HG02870 (cell line): ENCODE measurements at regions not wholly inside any gene's neighbourhood (a gene's known extent, or its start where the extent isn't known, plus 50 kb on each side); places are given as distances from the start of the nearest gene placed in this dataset.

Source experiments
- ATAC-seq: cut with Tn5 transposase; IDR thresholded peaks from one replicate; pipeline ENCODE4 v1.9.1; 2021; ENCODE audit warnings: mild to moderate bottlenecking, moderate library complexity; ENCODE audit not compliant: unreplicated experiment

- ATAC-seq = no peak
Measured at GRCh38 chr5:92470770-92471169, 1087.7 kb upstream of the ARRDC3 start.

- no peak for ATAC-seq
Measured at GRCh38 chr5:92468295-92468694, 1085.2 kb upstream of the ARRDC3 start.

DNA sequence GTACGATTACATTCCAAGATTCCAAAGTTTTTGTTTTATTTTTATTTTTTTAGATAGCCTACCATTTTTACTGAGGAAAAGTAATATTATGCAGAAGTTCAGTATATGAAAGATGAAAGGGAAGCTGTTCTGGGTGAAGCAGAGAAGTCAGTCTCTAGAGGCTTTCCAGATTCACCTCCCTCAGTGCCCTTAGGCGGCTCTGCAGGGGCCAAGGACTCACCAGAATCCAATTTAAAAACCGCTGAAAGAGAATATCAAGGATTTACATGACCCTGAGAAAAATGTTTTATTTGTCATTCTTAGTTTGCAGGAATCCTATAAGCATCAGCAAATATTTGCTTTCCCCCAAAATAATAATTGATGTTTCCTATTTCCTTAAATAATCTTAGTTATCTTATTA lies 1084.6 kb upstream of the ARRDC3 start:
- ATAC-seq = no peak

DNA sequence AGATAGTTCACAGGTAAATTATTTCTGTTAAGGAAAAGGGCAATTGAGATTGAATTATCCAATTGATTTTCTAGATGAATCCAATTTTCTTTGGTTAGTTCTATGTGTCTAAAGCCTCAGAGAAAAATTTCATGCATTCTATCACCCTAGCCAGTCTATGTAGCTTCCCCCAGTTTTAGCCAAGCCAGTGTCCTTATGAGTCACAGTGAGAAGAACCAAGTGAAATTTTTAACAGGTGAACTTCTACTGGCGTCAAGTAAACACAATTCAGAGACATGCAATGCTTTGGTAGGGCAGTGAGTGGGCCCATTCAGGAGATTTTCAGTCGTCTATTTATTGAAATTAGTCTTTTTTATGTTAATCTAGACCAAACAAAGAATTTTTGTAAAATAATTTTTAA lies 1077.4 kb upstream of the ARRDC3 start:
- peak; percentile 53 for ATAC-seq

GRCh38 chr5:92459654-92460053 lies 1076.5 kb upstream of the ARRDC3 start:
- ATAC-seq = no peak

GRCh38 chr5:92455011-92455410 lies 1071.9 kb upstream of the ARRDC3 start:
- ATAC-seq = peak; percentile 100

GRCh38 chr5:92444888-92445287 lies 1061.8 kb upstream of the ARRDC3 start:
- no peak for ATAC-seq

- no peak for ATAC-seq
Measured at GRCh38 chr5:92435781-92436180, 1052.7 kb upstream of the ARRDC3 start.

DNA sequence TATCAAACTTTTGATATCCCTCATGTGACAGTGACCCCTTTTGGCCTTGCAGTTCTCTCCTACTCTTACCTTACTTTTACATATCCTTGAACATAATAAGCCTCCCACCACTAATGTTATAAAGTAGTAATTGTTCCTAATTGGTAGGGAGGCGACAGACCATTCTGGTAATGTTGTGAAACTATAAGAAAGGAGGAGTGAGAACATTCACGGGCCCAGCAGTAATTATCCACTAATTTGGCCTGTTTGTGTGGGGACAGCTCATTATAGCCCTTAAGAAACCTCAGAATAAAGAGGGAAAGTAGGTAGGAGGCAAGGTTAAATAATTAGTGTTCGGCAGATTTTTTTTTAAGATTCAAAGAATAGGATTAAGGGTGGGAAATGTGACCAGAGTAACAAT lies 1046.5 kb upstream of the ARRDC3 start:
- ATAC-seq = no peak

- no peak for ATAC-seq
Measured at GRCh38 chr5:92428415-92428814, 1045.3 kb upstream of the ARRDC3 start.

DNA sequence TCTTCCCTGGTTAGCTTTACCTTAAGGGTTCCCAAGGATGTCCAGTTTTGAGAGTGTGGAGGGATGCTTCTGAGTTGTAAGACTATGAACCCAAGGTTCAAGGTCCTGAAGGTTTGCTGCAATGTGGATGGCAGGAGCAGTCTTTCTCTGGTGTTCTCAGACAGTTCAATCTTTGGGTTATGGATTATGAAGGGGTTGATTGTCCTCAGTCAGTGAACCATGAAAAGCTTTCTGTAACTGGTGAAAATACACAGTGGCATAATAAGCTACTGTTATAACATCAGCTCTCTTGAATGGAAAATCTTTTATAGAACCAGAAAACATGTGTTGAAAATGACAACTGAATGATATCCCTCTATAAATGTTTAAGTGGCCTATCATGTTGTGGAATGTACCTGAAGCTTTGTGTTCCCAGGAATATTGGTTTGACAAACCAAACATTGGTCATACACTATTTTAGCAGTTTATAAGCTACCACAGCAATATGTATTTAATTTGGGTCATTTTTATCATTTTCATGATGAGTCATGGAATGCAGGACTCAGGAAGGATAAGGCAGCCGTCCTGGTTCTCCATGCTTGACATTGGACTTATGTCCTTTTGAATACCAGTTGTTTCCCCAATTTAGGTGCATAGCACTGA lies 1041.8 kb upstream of the ARRDC3 start:
- ATAC-seq = no peak

DNA sequence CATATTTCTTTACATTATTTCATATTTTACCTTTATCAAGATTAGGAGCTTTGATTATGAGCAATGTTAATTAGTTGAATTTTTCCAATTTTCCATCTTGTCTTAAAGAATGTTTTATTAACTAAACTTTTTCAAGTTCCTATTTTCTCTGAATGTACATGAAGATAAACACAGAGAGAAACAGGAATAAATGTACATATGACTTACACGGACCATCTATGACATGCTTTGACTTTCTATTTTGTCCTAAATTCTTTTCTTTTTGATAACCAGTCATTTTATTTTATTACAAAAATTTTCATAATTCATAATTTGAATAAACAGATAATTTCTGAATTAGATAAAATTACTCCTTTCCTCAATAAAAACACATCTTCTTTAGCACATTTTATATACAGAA lies 1038.8 kb upstream of the ARRDC3 start:
- no peak for ATAC-seq

DNA sequence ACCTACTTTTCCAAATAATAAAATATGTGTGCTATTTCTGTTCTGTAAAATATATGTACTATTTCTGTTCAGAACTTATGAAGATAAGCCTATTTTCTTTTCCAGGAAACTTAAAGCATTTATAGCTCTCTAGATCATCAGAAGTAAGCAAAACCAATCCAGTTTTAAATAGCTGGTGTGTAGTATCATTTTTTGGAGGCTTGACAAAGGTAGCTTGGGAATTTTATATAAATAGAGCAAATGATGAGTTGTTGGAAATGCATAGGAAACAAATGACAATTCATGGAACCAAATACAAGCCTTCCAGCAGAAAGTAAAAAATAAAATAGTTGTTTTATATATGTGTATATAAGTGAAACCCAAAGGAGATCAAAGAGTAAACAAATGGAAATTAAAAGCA lies 1038.1 kb upstream of the ARRDC3 start:
- no peak for ATAC-seq

DNA sequence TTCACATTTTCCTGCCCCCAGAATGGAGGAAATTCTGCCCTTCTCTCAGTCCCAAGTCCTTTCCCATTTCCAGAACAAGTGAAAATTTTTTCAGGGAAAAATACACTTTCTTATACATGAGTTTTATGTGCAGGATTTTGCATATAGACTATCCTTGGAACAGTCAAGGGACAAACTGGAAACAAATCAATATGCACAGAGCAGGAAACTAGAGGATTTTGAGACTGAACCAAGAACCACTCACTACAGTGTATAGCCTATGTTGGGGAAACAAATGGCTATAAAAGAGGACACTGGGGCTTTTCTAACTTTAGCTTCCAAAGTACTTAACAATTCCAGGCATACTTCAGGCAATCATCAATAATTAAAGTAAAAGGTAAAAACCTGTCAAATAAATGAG lies 1036.1 kb upstream of the ARRDC3 start:
- ATAC-seq = no peak

DNA sequence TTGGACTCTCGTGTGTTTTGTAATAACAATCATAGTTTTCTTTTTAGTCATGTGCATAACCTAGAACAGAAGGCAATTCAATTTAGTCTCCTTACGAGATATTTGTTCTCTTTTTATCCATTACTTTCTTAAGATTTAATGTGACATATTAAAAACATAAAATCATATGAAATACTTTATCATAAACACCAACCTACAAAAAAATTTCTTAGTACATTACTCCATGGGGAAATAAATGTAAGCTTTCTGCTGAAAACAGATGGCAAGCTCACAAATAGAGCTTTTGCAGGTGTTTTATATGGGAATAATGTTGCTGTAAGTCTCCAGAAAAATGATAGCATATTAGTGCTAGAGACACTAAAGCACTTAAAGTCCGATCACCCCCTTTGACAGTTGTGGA lies 1035.2 kb upstream of the ARRDC3 start:
- ATAC-seq = no peak

- no peak for ATAC-seq
Measured at GRCh38 chr5:92409134-92409533, 1026.0 kb upstream of the ARRDC3 start.

DNA sequence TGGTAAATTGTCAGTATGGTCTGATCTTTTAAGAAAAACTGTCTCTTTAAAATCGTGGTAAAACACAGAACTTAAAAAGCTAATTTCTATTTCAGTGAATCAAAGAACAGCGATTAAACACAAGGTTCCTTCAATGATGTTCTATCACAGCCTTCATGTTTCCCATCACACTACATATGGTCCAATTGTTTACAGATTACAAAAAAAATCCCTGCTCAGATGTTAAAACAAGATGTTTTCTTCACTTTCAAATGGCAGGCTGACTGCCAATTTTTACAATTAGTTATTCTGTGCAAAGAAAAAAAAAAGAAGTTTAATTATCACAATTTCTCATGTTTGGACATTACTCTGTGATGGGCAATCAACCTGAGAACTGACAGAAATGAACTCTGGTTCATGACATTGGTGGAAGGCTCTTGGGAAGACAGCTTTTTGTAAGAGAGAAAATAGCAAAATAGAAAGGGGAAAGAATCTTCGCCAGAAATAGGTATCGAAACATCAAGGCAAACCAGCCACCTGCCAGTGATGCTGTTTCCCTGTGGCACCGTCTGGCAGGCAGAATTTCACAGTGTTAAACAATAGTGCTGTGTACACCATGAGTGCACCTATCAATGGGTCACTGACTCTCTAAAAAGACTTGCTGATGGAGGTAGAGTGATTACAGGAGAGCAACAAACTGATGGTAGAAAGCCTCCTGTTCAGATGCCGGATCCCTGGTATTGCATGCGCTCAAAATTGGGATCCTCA lies 1020.0 kb upstream of the ARRDC3 start:
- ATAC-seq = no peak

GRCh38 chr5:92402045-92402444 lies 1018.9 kb upstream of the ARRDC3 start:
- ATAC-seq = no peak

DNA sequence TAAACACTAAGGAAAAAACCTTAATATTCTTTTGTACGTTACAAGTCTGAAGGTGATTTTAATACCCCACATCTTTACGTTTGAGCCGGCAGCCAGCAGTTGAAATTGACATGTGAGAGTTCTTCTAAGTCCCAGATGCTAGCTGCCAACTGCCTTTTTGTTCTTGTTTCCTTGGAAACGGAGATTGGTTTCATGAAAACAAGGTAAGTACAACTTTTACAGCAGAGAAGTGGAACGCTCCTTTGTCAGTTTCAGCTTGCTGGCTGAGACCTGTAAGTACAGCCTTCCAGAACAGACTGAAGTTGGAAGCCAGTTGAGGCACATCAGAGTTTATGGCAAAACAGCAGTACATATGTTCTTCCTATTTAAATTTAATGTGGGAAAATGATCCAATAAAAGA lies 1018.4 kb upstream of the ARRDC3 start:
- no peak for ATAC-seq

- ATAC-seq = no peak
Measured at GRCh38 chr5:92394936-92395335, 1011.8 kb upstream of the ARRDC3 start.

DNA sequence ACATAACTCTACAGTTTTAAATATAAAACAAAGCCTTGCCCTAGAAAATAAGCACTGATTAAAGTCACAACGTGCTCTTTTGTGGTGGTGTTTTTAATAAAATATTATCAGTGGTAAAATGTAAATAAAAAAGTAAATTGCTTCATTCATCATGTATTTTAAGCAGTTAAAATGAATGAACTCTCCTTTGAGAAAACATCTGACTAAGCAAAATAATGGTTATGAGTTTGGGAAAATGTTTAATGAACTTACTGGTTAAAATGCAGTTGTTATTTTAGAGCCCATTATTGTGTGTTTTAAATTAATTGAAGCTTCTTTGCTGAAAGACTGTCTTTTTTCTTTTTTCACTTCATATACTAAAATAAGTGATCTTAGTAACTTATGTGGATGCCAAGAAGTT lies 1007.5 kb upstream of the ARRDC3 start:
- no peak for ATAC-seq

DNA sequence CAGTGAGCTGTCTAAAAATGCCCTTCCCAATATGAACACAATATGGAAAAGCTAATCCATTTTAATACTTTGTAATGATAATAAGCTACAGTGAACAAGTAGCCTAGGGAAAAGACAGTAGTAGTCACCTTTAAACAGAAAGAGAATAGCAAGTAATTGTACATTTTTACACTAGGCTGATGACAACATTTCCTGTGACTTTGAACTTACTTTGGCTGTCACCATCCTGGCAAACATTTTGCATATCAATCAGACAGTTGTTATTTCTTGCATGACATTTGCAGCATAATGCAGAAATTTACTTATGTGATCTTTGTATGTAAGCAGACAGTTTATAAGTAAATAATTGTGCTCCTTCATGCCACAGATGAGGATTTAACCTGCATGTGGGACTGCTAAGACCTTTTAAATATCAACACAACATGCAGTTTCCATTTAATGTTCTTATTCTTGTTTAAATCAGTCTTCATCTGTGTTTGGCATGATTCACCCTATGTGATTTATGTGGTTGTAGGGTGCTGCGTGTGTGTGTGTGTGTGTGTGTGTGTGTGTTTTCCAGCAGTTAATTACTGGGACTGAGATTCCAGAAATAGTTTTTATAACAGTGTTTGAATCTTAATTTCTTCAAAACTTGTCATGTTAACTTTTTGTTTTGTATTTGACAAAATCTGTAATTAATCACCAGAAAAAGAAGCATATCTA lies 997.1 kb upstream of the ARRDC3 start:
- no peak for ATAC-seq
